ENCODE measurements at regions not wholly inside any gene's neighbourhood (a gene's known extent, or its start where the extent isn't known, plus 50 kb on each side); places are given as distances from the start of the nearest gene placed in this dataset.

GRCh38 chr9:551986-552929, 289.2 kb upstream of the DMRT1 start:
- Histone ChIP-seq H3K79me2 (ENCODE audit: insufficient read depth, low read depth, low read length) (peaks cover 4% of the 10 kb centered on the region; the same call in 1 of the 2 replicates), H3K4me2 (ENCODE audit: low read length) (no peak overlapping the region), H4K20me1 (ENCODE audit: insufficient read depth, low read length) (no peaks in the 10 kb centered on the region), H3K4me3 (ENCODE audit: low read depth, low read length, poor library complexity, severe bottlenecking) (no peak overlapping the region), H3K36me3 (ENCODE audit: insufficient read depth, low read length) (peaks cover 24% of the 10 kb centered on the region), H3K27ac (ENCODE audit: low read depth, low read length, poor library complexity, severe bottlenecking) (no peak overlapping the region), H3K9me2 (ENCODE audit: insufficient read depth, low read length) (no peaks in the 10 kb centered on the region), H3K4me1 (ENCODE audit: insufficient read depth, low read length, poor library complexity, severe bottlenecking) (peaks cover 24% of the 10 kb centered on the region), H3K9me3 (ENCODE audit: low read length) (no peaks in the 10 kb centered on the region), H2AFZ (ENCODE audit: low read length) (no peak overlapping the region)
- CTCF ChIA-PET (ENCODE audit: unreplicated experiment): no interaction called here
- BruUV-seq (replicated peaks): no TSS peak
- TF ChIP-seq CTCF (conservative IDR thresholded peaks at IDR 0.05; ENCODE audit: low read length) (no peak), EZH2phosphoT487 (IDR thresholded peaks at IDR 0.05; ENCODE audit: borderline replicate concordance, low read depth, low read length) (no peak)
- intact Hi-C loops (cut with micrococcal nuclease; ENCODE audit: unreplicated experiment): no loop called here
- no peak for DNase-seq (ENCODE audit: low spot score)
- POLR2A ChIA-PET: interaction anchor here (0.6 to 2.2 kb wide), 4 partner anchors 10 to 32 kb away, joined by 3 to 5 read pairs (median 4); no protein-coding TSS in a partner anchor

GRCh38 chr9:555493-555892, 286.0 kb upstream of the DMRT1 start:
- no peak for TF ChIP-seq CTCF (conservative IDR thresholded peaks at IDR 0.05; ENCODE audit: low read length)
- no peak for TF ChIP-seq EZH2phosphoT487 (IDR thresholded peaks at IDR 0.05; ENCODE audit: borderline replicate concordance, low read depth, low read length)
- Histone ChIP-seq H3K4me2 (ENCODE audit: low read length) (no peak overlapping the region), H3K4me3 (ENCODE audit: low read depth, low read length, poor library complexity, severe bottlenecking) (no peak overlapping the region), H3K9me2 (ENCODE audit: insufficient read depth, low read length) (no peaks in the 10 kb centered on the region), H4K20me1 (ENCODE audit: insufficient read depth, low read length) (no peaks in the 10 kb centered on the region), H3K4me1 (ENCODE audit: insufficient read depth, low read length, poor library complexity, severe bottlenecking) (peaks cover 23% of the 10 kb centered on the region), H3K9me3 (ENCODE audit: low read length) (no peaks in the 10 kb centered on the region), H3K36me3 (ENCODE audit: insufficient read depth, low read length) (peaks cover 4% of the 10 kb centered on the region), H3K27ac (ENCODE audit: low read depth, low read length, poor library complexity, severe bottlenecking) (no peak overlapping the region), H3K79me2 (ENCODE audit: insufficient read depth, low read depth, low read length) (no peaks in the 10 kb centered on the region), H2AFZ (ENCODE audit: low read length) (no peak overlapping the region)
- ChIA-PET POLR2A (interaction anchor here (1.1 to 3.9 kb wide), 2 partner anchors 11 to 14 kb away, joined by 4 to 21 read pairs; no protein-coding TSS in a partner anchor), CTCF (ENCODE audit: unreplicated experiment) (no interaction called here)
- intact Hi-C loops (cut with micrococcal nuclease; ENCODE audit: unreplicated experiment): no loop called here
- no peak for DNase-seq (ENCODE audit: low spot score)
- BruUV-seq (replicated peaks): no TSS peak

GRCh38 chr9:556199-556598, 285.3 kb upstream of the DMRT1 start:
- H3K27ac ChIP-seq (ENCODE audit: low read depth, low read length, poor library complexity, severe bottlenecking): no peak overlapping the region
- CTCF ChIA-PET (ENCODE audit: unreplicated experiment): interaction anchor here (0.6 kb wide), 1 partner anchor 23 kb away, joined by 3 read pairs; no protein-coding TSS in a partner anchor
- no peaks in the 10 kb centered on the region for H3K79me2 ChIP-seq (ENCODE audit: insufficient read depth, low read depth, low read length)
- H3K4me1 ChIP-seq (ENCODE audit: insufficient read depth, low read length, poor library complexity, severe bottlenecking): peaks cover 28% of the 10 kb centered on the region
- intact Hi-C loops (cut with micrococcal nuclease; ENCODE audit: unreplicated experiment): no loop called here
- POLR2A ChIA-PET: interaction anchor here (0.7 to 3.9 kb wide), 6 partner anchors 10 to 52 kb away, joined by 3 to 21 read pairs (median 4); no protein-coding TSS in a partner anchor
- no peaks in the 10 kb centered on the region for H3K9me3 ChIP-seq (ENCODE audit: low read length)
- H3K4me3 ChIP-seq (ENCODE audit: low read depth, low read length, poor library complexity, severe bottlenecking): no peak overlapping the region
- H4K20me1 ChIP-seq (ENCODE audit: insufficient read depth, low read length): no peaks in the 10 kb centered on the region
- peaks cover 4% of the 10 kb centered on the region for H3K36me3 ChIP-seq (ENCODE audit: insufficient read depth, low read length)
- H3K9me2 ChIP-seq (ENCODE audit: insufficient read depth, low read length): no peaks in the 10 kb centered on the region
- H2AFZ ChIP-seq (ENCODE audit: low read length): no peak overlapping the region
- DNase-seq (ENCODE audit: low spot score): no peak
- TF ChIP-seq CTCF (conservative IDR thresholded peaks at IDR 0.05; ENCODE audit: low read length): no peak
- no peak for TF ChIP-seq EZH2phosphoT487 (IDR thresholded peaks at IDR 0.05; ENCODE audit: borderline replicate concordance, low read depth, low read length)
- H3K4me2 ChIP-seq (ENCODE audit: low read length): no peak overlapping the region
- no TSS peak for BruUV-seq (replicated peaks)

Data from OCI-LY7 (cell line).